HCT116 (cell line): ENCODE measurements at regions not wholly inside any gene's neighbourhood (a gene's known extent, or its start where the extent isn't known, plus 50 kb on each side); places are given as distances from the start of the nearest gene placed in this dataset.

Source experiments
- ATAC-seq: fragments of 200-7000 bp; cut with Tn5 transposase; 2 replicates; pipeline ENCODE4 v1.9.1; 2020; ENCODE audit warnings: mild to moderate bottlenecking, moderate library complexity
- BruUV-seq: library from RNA; stranded (reverse); fragments of 400-500 nt; replicated peaks from 2 replicates; lab custom pipeline; 2021; lab: Mats Ljungman, UMichigan
- CTCF ChIA-PET: fragments of 300-600 bp; sonication (Branson Sonifier 250); formaldehyde crosslinking; loops from one replicate; lab custom pipeline; 2021; ENCODE audit warnings: antibody characterized with exemption; lab: Charles Lee
- POLR2A ChIA-PET: fragments of 300-600, 350-600 bp; sonication (Branson Sonifier 250); formaldehyde crosslinking; loops from one replicate; lab custom pipeline; 2021; ENCODE audit warnings: antibody characterized with exemption; lab: Charles Lee
- RAD21 ChIA-PET, 2 experiments: fragments of 300-600 bp; sonication (Branson Sonifier 250); formaldehyde crosslinking; loops; one replicate each; lab custom pipeline; 2023; ENCODE audit warnings: low total read pairs in 2 of 2; ENCODE audit not compliant: uncharacterized antibody in 2 of 2, unreplicated experiment in 2 of 2, low non-redundant PET in 1 of 2; lab: Charles Lee
- DNase-seq: peaks from one replicate; pipeline ENCODE4 v3.0.0-alpha.2; 2010; ENCODE audit warnings: low read depth, low spot score
- H2AFZ ChIP-seq: fragments of 200-600 bp; shearing (Covaris generic), sonication (generic); 2 replicates; pipeline ENCODE4 v1.6.1; 2017; ENCODE audit warnings: low read depth, mixed run types, mixed read lengths, antibody characterized with exemption, low read length; ENCODE audit not compliant: poor library complexity, severe bottlenecking
- H3K27ac ChIP-seq: 2 replicates; pipeline ENCODE4 v1.5.1; 2012; ENCODE audit warnings: low read depth, low read length
- H3K27me3 ChIP-seq: fragments of 200-600 bp; sonication (generic); 2 replicates; pipeline ENCODE4 v1.6.1; 2016; ENCODE audit warnings: mixed run types, low read length, mixed read lengths; ENCODE audit not compliant: insufficient read depth
- H3K36me3 ChIP-seq, 2 experiments: fragments of 200-500 bp in 1 of 2; fragments of 200-600 bp in 1 of 2; sonication (Bioruptor generic) in 1 of 2; sonication (generic) in 1 of 2; 2 replicates each; pipeline versions ENCODE4 v1.5.1 to v1.6.1; 2014 to 2016; ENCODE audit warnings: low read length in 2 of 2, inconsistent platforms in 1 of 2, mixed read lengths in 1 of 2, mixed run types in 1 of 2; ENCODE audit not compliant: insufficient read depth in 2 of 2, control insufficient read depth in 1 of 2
- H3K4me1 ChIP-seq, 2 experiments: fragments of 200-600 bp in 1 of 2; sonication (generic) in 1 of 2; 2 replicates each; pipeline versions ENCODE4 v1.5.1 to v1.6.1; 2012 to 2017; ENCODE audit warnings: low read length in 2 of 2, inconsistent platforms in 1 of 2, mild to moderate bottlenecking in 1 of 2, mixed read lengths in 1 of 2, mixed run types in 1 of 2, moderate library complexity in 1 of 2; ENCODE audit not compliant: insufficient read depth in 2 of 2, control insufficient read depth in 1 of 2
- H3K4me2 ChIP-seq: fragments of 200-600 bp; sonication (generic); 2 replicates; pipeline ENCODE4 v1.6.1; 2017; ENCODE audit warnings: mixed run types, low read length, mixed read lengths
- H3K4me3 ChIP-seq, 2 experiments: fragments of 200-600 bp in 1 of 2; sonication (generic) in 1 of 2; replicated peaks in 1 of 2; 2 replicates each; pipeline ENCODE4 v1.5.1; 2011 to 2016; ENCODE audit warnings: low read length in 2 of 2, control low read depth in 1 of 2, low read depth in 1 of 2, mild to moderate bottlenecking in 1 of 2, mixed read lengths in 1 of 2, mixed run types in 1 of 2
- H3K79me2 ChIP-seq: fragments of 200-600 bp; sonication (generic); 2 replicates; pipeline ENCODE4 v1.6.1; 2017; ENCODE audit warnings: mild to moderate bottlenecking, mixed run types, low read length, moderate library complexity, mixed read lengths; ENCODE audit not compliant: insufficient read depth
- H3K9ac ChIP-seq: fragments of 200-600 bp; sonication (generic); 2 replicates; pipeline ENCODE4 v1.6.1; 2016; ENCODE audit warnings: low read length, mixed read lengths
- H3K9me2 ChIP-seq: fragments of 200-600 bp; sonication (generic), shearing (Covaris generic); 2 replicates; pipeline ENCODE4 v1.6.1; 2017; ENCODE audit warnings: mixed run types, mild to moderate bottlenecking, moderate library complexity; ENCODE audit not compliant: insufficient read depth
- H3K9me3 ChIP-seq, 2 experiments: fragments of 200-500 bp in 1 of 2; fragments of 200-600 bp in 1 of 2; sonication (Bioruptor generic) in 1 of 2; sonication (generic) in 1 of 2; 2 replicates each; pipeline ENCODE4 v1.6.1; 2014 to 2017; ENCODE audit warnings: low read length in 2 of 2, mixed read lengths in 2 of 2, inconsistent platforms in 1 of 2, low read depth in 1 of 2, mild to moderate bottlenecking in 1 of 2, mixed run types in 1 of 2, moderate library complexity in 1 of 2; ENCODE audit not compliant: control insufficient read depth in 1 of 2, insufficient read depth in 1 of 2
- H4K20me1 ChIP-seq: fragments of 200-600 bp; sonication (generic), shearing (Covaris generic); 2 replicates; pipeline ENCODE4 v1.6.1; 2017; ENCODE audit warnings: mixed run types, mild to moderate bottlenecking, moderate library complexity; ENCODE audit not compliant: insufficient read depth
- ATF3 ChIP-seq: IDR thresholded peaks from 2 replicates; pipeline ENCODE4 v1.6.1; 2012
- CBX3 ChIP-seq: IDR thresholded peaks from 2 replicates; pipeline ENCODE4 v1.6.1; 2012; ENCODE audit warnings: low read depth
- EGR1 ChIP-seq: IDR thresholded peaks from 2 replicates; pipeline ENCODE4 v1.6.1; 2012; ENCODE audit warnings: low read depth
- ELF1 ChIP-seq: IDR thresholded peaks from 2 replicates; pipeline ENCODE4 v1.6.1; 2012; ENCODE audit warnings: low read depth, borderline replicate concordance
- EZH2 ChIP-seq: fragments of 200-600 bp; sonication (generic); IDR thresholded peaks from 2 replicates; pipeline ENCODE4 v1.6.1; 2017; ENCODE audit warnings: antibody characterized with exemption, mixed run types
- EZH2phosphoT487 ChIP-seq: fragments of 200-600 bp; IDR thresholded peaks from 2 replicates; pipeline ENCODE4 v1.6.1; 2018; ENCODE audit warnings: antibody characterized with exemption, borderline replicate concordance
- FOSL1 ChIP-seq: IDR thresholded peaks from 2 replicates; pipeline ENCODE4 v1.6.1; 2012; ENCODE audit warnings: low read depth
- POLR2A ChIP-seq: IDR thresholded peaks from 2 replicates; pipeline ENCODE4 v1.7.0; 2011; ENCODE audit warnings: borderline replicate concordance; ENCODE audit not compliant: insufficient read depth, insufficient read length; ENCODE audit errors: extremely low read depth
- POLR2AphosphoS5 ChIP-seq: IDR thresholded peaks from 2 replicates; pipeline ENCODE4 v1.6.1; 2011; ENCODE audit warnings: mild to moderate bottlenecking, low read depth, low read length, moderate library complexity
- SIN3A ChIP-seq: IDR thresholded peaks from 2 replicates; pipeline ENCODE4 v1.6.1; 2012; ENCODE audit warnings: low read depth
- SP1 ChIP-seq: IDR thresholded peaks from 2 replicates; pipeline ENCODE4 v1.6.1; 2012; ENCODE audit warnings: low read depth
- SRF ChIP-seq: IDR thresholded peaks from 2 replicates; pipeline ENCODE4 v1.6.1; 2012; ENCODE audit warnings: low read depth
- ZBTB33 ChIP-seq: IDR thresholded peaks from 2 replicates; pipeline ENCODE4 v1.6.1; 2011; ENCODE audit warnings: mild to moderate bottlenecking, low read length, moderate library complexity; ENCODE audit not compliant: insufficient replicate concordance; ENCODE audit errors: extremely low read depth
- ZFX ChIP-seq: fragments of 450-650 bp; IDR thresholded peaks from 2 replicates; pipeline ENCODE4 v1.6.1; 2017
- ZNF274 ChIP-seq: fragments of 200-500 bp; sonication (Bioruptor generic); IDR thresholded peaks from 2 replicates; pipeline ENCODE4 v1.6.1; 2014; ENCODE audit warnings: mild to moderate bottlenecking, low read depth, low read length, inconsistent platforms
- intact Hi-C: fragments of 100-400 bp; cut with micrococcal nuclease; formaldehyde crosslinking; loops from 2 replicates; pipeline ENCODE4 v1.10.0; 2022
- TF ChIP-seq, protein P1 (sequence below), 3 experiments: fragments of 200-600 bp in 1 of 3; sonication (generic) in 1 of 3; IDR thresholded peaks in 2 of 3; conservative IDR thresholded peaks in 1 of 3; 2 replicates each; pipeline ENCODE4 v1.5.1; 2012 to 2017; ENCODE audit warnings: low read depth in 2 of 3, low read length in 2 of 3, antibody characterized with exemption in 1 of 3, borderline replicate concordance in 1 of 3, control low read depth in 1 of 3, mild to moderate bottlenecking in 1 of 3, mixed read lengths in 1 of 3, mixed run types in 1 of 3, moderate library complexity in 1 of 3; ENCODE audit not compliant: insufficient read depth in 1 of 3

DNA sequence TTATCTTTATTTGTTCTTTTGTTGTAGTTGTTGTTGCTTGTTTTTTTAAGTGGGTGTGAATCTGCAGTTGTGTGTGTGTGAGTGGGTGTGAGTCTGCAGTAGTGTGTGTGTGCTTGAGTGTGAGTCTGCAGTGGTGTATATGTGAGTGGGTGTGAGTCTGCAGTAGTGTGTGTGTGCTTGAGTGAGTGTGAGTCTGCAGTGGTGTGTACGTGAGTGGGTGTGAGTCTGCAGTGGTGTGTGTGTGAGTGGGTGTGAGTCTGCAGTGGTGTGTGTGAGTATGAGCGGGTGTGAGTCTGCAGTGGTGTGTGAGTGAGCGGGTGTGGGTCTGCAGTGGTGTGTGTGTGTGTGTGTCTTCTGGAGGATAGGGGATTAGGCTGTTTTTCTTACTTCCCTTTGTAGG lies 1186.8 kb upstream of the SEL1L start:
- Histone ChIP-seq H2AFZ (no peak overlapping the region), H3K27me3 (no peaks in the 10 kb centered on the region), H3K27ac (no peak overlapping the region), H3K9me2 (no peaks in the 10 kb centered on the region), H3K36me3 (no peaks in the 10 kb centered on the region), H3K4me2 (no peak overlapping the region), H3K9ac (no peak overlapping the region), H4K20me1 (no peaks in the 10 kb centered on the region), H3K4me3 (no peak overlapping the region), H3K79me2 (no peaks in the 10 kb centered on the region), H3K4me1 (no peaks in the 10 kb centered on the region), H3K9me3 (peaks cover 0 to 29% of the 10 kb centered on the region in 2 experiments; a peak in 2 of 4 replicates)
- TF ChIP-seq ZNF274 (no peak), EZH2phosphoT487 (no peak), SP1 (no peak), ZFX (no peak), CBX3 (no peak), EZH2 (no peak), POLR2A (no peak), ATF3 (no peak), EGR1 (no peak), FOSL1 (no peak), ZBTB33 (no peak), POLR2AphosphoS5 (no peak), SIN3A (no peak), SRF (no peak), ELF1 (no peak)
- TF ChIP-seq, protein P1, sequence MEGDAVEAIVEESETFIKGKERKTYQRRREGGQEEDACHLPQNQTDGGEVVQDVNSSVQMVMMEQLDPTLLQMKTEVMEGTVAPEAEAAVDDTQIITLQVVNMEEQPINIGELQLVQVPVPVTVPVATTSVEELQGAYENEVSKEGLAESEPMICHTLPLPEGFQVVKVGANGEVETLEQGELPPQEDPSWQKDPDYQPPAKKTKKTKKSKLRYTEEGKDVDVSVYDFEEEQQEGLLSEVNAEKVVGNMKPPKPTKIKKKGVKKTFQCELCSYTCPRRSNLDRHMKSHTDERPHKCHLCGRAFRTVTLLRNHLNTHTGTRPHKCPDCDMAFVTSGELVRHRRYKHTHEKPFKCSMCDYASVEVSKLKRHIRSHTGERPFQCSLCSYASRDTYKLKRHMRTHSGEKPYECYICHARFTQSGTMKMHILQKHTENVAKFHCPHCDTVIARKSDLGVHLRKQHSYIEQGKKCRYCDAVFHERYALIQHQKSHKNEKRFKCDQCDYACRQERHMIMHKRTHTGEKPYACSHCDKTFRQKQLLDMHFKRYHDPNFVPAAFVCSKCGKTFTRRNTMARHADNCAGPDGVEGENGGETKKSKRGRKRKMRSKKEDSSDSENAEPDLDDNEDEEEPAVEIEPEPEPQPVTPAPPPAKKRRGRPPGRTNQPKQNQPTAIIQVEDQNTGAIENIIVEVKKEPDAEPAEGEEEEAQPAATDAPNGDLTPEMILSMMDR (IDR thresholded peaks at IDR 0.05 in 2 of 3, conservative IDR thresholded peaks at IDR 0.05 in 1 of 3; ENCODE audit: borderline replicate concordance in 1 of 3, insufficient read depth in 1 of 3, low read depth in 2 of 3, low read length in 2 of 3), result no peak
- ATAC-seq (no peak), DNase-seq (no peak)
- no TSS peak for BruUV-seq
- RAD21 ChIA-PET, result no interaction called here
- POLR2A ChIA-PET, result no interaction called here
- CTCF ChIA-PET, result no interaction called here
- intact Hi-C loops, result no loop called here
